ENCODE measurements at regions not wholly inside any gene's neighbourhood (a gene's known extent, or its start where the extent isn't known, plus 50 kb on each side); places are given as distances from the start of the nearest gene placed in this dataset.
A peak's percentile ranks its signal among the peaks of the same experiment; 100 is the strongest.
"Not testable (repeated sequence)": the region's sequence is repeated elsewhere in the genome, so short reads cannot be mapped to it uniquely, and the experiment has no call there.

DNA sequence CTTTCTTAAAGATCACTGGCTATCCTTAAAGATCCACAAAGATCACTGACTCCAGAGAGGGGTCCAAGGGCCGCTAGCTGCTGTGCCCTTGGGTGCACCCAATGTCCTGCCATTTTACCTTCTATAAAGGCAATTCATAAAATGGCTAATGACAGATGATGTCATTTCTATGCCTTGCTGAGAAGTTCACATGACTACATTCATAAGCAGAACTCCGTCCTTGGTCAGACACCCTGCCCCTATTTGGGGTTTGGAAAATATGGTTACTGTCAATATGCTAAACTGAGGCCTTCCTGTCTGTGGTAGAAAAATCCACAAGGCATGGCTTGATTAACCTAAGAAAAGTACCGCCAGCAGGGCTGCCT, 60.9 kb upstream of the BMAL1 start:
- Histone ChIP-seq H2AFZ (ENCODE audit: low read length) (no peak overlapping the region), H3K4me1 (ENCODE audit: control insufficient read depth, extremely low read depth, insufficient read depth, low read length) (peaks cover 24% of the 10 kb centered on the region), H3K4me2 (ENCODE audit: extremely low read depth, insufficient read depth, low read length) (peak overlapping the region; percentile 97), H3K4me3 (replicated peaks in 1 of 4; ENCODE audit: control extremely low read depth in 1 of 4, insufficient read depth in 1 of 4, low read depth in 3 of 4, low read length in 4 of 4) (no peak overlapping the region), H3K79me2 (ENCODE audit: control insufficient read depth, insufficient read depth, low read length) (no peaks in the 10 kb centered on the region), H3K27me3 (ENCODE audit: control insufficient read depth, insufficient read depth, low read length) (no peaks in the 10 kb centered on the region), H4K20me1 (ENCODE audit: control insufficient read depth, extremely low read depth, insufficient read depth, low read length) (no peaks in the 10 kb centered on the region), H3K36me3 (ENCODE audit: control insufficient read depth, insufficient read depth, low read length) (no peaks in the 10 kb centered on the region), H3K27ac (ENCODE audit: insufficient read depth, low read length) (peak overlapping the region; percentile 99), H3K9ac (ENCODE audit: insufficient read depth, low read length) (peak overlapping the region; percentile 32), H3K9me3 (ENCODE audit: control insufficient read depth, insufficient read depth, low read depth, low read length) (no peaks in the 10 kb centered on the region)
- DNase-seq (ENCODE audit: low read depth in 2 of 2), result no peak
- TF ChIP-seq, protein P1, sequence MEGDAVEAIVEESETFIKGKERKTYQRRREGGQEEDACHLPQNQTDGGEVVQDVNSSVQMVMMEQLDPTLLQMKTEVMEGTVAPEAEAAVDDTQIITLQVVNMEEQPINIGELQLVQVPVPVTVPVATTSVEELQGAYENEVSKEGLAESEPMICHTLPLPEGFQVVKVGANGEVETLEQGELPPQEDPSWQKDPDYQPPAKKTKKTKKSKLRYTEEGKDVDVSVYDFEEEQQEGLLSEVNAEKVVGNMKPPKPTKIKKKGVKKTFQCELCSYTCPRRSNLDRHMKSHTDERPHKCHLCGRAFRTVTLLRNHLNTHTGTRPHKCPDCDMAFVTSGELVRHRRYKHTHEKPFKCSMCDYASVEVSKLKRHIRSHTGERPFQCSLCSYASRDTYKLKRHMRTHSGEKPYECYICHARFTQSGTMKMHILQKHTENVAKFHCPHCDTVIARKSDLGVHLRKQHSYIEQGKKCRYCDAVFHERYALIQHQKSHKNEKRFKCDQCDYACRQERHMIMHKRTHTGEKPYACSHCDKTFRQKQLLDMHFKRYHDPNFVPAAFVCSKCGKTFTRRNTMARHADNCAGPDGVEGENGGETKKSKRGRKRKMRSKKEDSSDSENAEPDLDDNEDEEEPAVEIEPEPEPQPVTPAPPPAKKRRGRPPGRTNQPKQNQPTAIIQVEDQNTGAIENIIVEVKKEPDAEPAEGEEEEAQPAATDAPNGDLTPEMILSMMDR (conservative IDR thresholded peaks at IDR 0.05 in 1 of 2, IDR thresholded peaks at IDR 0.05 in 1 of 2; ENCODE audit: low read depth in 1 of 2, low read length in 2 of 2), result no peak
- no peak for TF ChIP-seq EZH2 (IDR thresholded peaks at IDR 0.05; ENCODE audit: low read length, missing control alignments)

DNA sequence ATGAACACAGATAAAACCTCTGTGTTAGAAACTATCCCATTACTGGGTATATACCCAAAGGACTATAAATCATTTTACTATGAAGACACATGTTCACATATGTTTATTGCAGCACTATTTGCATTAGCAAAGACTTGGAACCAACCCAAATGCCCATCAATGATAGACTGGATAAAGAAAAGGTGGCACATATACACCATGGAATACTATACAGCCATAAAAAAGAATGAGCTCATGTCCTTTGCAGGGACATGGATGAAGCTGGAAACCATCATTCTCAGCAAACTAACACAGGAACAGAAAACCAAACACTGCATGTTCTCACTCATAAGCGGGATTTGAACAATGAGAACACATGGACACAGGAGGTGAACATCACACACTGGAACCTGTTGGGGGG, 58.9 kb upstream of the BMAL1 start:
- H4K20me1 ChIP-seq (ENCODE audit: control insufficient read depth, extremely low read depth, insufficient read depth, low read length); H3K4me3 ChIP-seq (replicated peaks in 1 of 4; ENCODE audit: control extremely low read depth in 1 of 4, insufficient read depth in 1 of 4, low read depth in 3 of 4, low read length in 4 of 4); H3K27ac ChIP-seq (ENCODE audit: insufficient read depth, low read length); H3K4me2 ChIP-seq (ENCODE audit: extremely low read depth, insufficient read depth, low read length); H3K36me3 ChIP-seq (ENCODE audit: control insufficient read depth, insufficient read depth, low read length); H3K79me2 ChIP-seq (ENCODE audit: control insufficient read depth, insufficient read depth, low read length); H2AFZ ChIP-seq (ENCODE audit: low read length); H3K9ac ChIP-seq (ENCODE audit: insufficient read depth, low read length); DNase-seq (ENCODE audit: low read depth in 2 of 2); H3K27me3 ChIP-seq (ENCODE audit: control insufficient read depth, insufficient read depth, low read length); H3K9me3 ChIP-seq (ENCODE audit: control insufficient read depth, insufficient read depth, low read depth, low read length): not testable (repeated sequence)
- peaks cover 23% of the 10 kb centered on the region for H3K4me1 ChIP-seq (ENCODE audit: control insufficient read depth, extremely low read depth, insufficient read depth, low read length)

DNA sequence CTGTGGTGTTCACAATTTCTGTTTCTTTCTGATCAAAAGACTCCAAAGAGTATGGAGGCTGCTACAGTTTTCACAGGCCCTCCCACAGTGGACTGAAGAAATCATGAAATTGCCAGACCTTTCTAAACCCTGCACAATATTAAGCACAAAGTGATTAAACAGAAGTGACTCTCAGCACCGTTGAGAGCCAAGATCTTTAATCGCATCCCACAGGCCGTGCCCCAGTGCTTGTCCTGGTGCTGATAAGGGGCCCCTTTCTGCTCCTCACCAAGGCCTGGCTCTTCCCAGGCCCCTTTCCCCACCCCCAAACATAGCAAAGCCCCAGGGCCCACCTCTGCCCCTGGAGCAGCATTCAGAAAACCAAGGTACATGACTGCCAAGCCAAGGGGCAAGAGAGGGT, 57.4 kb upstream of the BMAL1 start:
- H3K9ac ChIP-seq (ENCODE audit: insufficient read depth, low read length), result no peak overlapping the region
- H3K36me3 ChIP-seq (ENCODE audit: control insufficient read depth, insufficient read depth, low read length), result no peaks in the 10 kb centered on the region
- no peaks in the 10 kb centered on the region for H3K27me3 ChIP-seq (ENCODE audit: control insufficient read depth, insufficient read depth, low read length)
- H2AFZ ChIP-seq (ENCODE audit: low read length), result peak overlapping the region; percentile 56
- H3K27ac ChIP-seq (ENCODE audit: insufficient read depth, low read length), result no peak overlapping the region
- H3K4me2 ChIP-seq (ENCODE audit: extremely low read depth, insufficient read depth, low read length), result no peak overlapping the region
- H3K9me3 ChIP-seq (ENCODE audit: control insufficient read depth, insufficient read depth, low read depth, low read length), result no peaks in the 10 kb centered on the region
- H3K79me2 ChIP-seq (ENCODE audit: control insufficient read depth, insufficient read depth, low read length), result no peaks in the 10 kb centered on the region
- TF ChIP-seq EZH2 (IDR thresholded peaks at IDR 0.05; ENCODE audit: low read length, missing control alignments), result no peak
- TF ChIP-seq, protein P1 (conservative IDR thresholded peaks at IDR 0.05 in 1 of 2, IDR thresholded peaks at IDR 0.05 in 1 of 2; ENCODE audit: low read depth in 1 of 2, low read length in 2 of 2), result no peak
- no peak overlapping the region for H3K4me3 ChIP-seq (replicated peaks in 1 of 4; ENCODE audit: control extremely low read depth in 1 of 4, insufficient read depth in 1 of 4, low read depth in 3 of 4, low read length in 4 of 4)
- peaks cover 13% of the 10 kb centered on the region for H3K4me1 ChIP-seq (ENCODE audit: control insufficient read depth, extremely low read depth, insufficient read depth, low read length)
- H4K20me1 ChIP-seq (ENCODE audit: control insufficient read depth, extremely low read depth, insufficient read depth, low read length), result no peaks in the 10 kb centered on the region
- DNase-seq (ENCODE audit: low read depth in 2 of 2), result no peak

All from fibroblast of lung (primary cell).